Skeletal muscle satellite cell (primary cell): ENCODE measurements at regions not wholly inside any gene's neighbourhood (a gene's known extent, or its start where the extent isn't known, plus 50 kb on each side); places are given as distances from the start of the nearest gene placed in this dataset.
A peak's percentile ranks its signal among the peaks of the same experiment; 100 is the strongest.

ENCODE experiments used
- H3K27me3 ChIP-seq: 2 replicates; pipeline ENCODE4 v1.7.0; 2013; ENCODE audit warnings: low read length; ENCODE audit not compliant: control insufficient read depth, insufficient read depth
- H3K36me3 ChIP-seq: 2 replicates; pipeline ENCODE4 v1.7.0; 2013; ENCODE audit warnings: mild to moderate bottlenecking, control low read depth, low read length; ENCODE audit not compliant: insufficient read depth
- H3K4me1 ChIP-seq: 2 replicates; pipeline ENCODE4 v1.7.0; 2013; ENCODE audit warnings: low read length; ENCODE audit not compliant: control insufficient read depth, insufficient read depth
- H3K4me2 ChIP-seq: 2 replicates; pipeline ENCODE4 v1.7.0; 2013; ENCODE audit warnings: mild to moderate bottlenecking, low read length
- H3K4me3 ChIP-seq: 2 replicates; pipeline ENCODE4 v1.7.0; 2013; ENCODE audit warnings: low read length
- H3K9ac ChIP-seq: 2 replicates; pipeline ENCODE4 v1.7.0; 2013; ENCODE audit warnings: mild to moderate bottlenecking, low read depth, low read length, moderate library complexity
- H3K9me3 ChIP-seq: replicated peaks from 2 replicates; pipeline ENCODE4 v1.7.0; 2013; ENCODE audit warnings: mild to moderate bottlenecking, control low read depth, low read length

- Histone ChIP-seq H3K36me3 (peaks cover 4% of the 10 kb centered on the region), H3K27me3 (no peaks in the 10 kb centered on the region), H3K9ac (peak overlapping the region; percentile 24), H3K9me3 (peaks cover 9% of the 10 kb centered on the region), H3K4me2 (no peak overlapping the region), H3K4me3 (no peak overlapping the region), H3K4me1 (peaks cover 60% of the 10 kb centered on the region)
Measured at GRCh38 chr17:72419866-72420774, 299.3 kb downstream of the SOX9 start.

DNA sequence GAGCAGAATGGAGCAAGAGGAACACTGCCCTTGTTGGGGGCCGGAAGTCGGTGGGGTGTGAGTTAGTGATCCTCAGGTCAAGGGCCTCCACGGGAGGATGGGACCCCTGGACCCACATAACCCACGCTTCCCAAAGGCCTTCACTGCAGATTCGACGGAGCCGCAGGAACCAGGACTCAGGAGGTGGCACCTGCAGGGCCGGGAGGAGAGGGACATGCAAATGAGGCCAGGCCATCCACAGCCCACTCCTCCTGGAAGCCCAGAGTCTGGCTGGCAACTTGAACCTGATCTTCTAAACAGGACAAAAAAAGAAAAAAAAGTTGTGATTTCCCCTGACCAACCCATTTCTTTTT lies 299.9 kb downstream of the SOX9 start:
- Histone ChIP-seq H3K4me2 (peak overlapping the region; percentile 22), H3K27me3 (no peaks in the 10 kb centered on the region), H3K9ac (peak overlapping the region; percentile 24), H3K9me3 (peaks cover 9% of the 10 kb centered on the region), H3K4me1 (peaks cover 54% of the 10 kb centered on the region), H3K4me3 (no peak overlapping the region), H3K36me3 (peaks cover 4% of the 10 kb centered on the region)

- Histone ChIP-seq H3K4me1 (peaks cover 47% of the 10 kb centered on the region), H3K9me3 (peaks cover 9% of the 10 kb centered on the region), H3K4me3 (peak overlapping the region; percentile 35), H3K27me3 (no peaks in the 10 kb centered on the region), H3K4me2 (peak overlapping the region; percentile 62), H3K9ac (peak overlapping the region; percentile 51), H3K36me3 (peaks cover 4% of the 10 kb centered on the region)
Measured at GRCh38 chr17:72421128-72422092, 300.6 kb downstream of the SOX9 start.

DNA sequence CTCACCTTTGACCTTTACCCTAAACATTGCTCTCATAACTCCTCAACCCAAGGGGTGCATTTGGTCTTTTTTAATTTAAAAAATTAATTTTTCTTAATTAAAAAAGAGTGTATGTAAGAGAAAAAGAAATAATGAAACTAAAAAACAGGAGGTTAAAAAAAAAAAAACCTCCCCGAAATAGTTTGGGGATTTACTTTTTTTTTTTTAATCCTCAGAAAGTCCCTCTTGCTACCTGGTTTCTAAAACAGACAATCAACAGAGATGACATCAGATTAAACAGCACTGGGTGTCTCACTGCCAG lies 301.3 kb downstream of the SOX9 start:
- Histone ChIP-seq H3K4me1 (peaks cover 42% of the 10 kb centered on the region), H3K36me3 (peaks cover 4% of the 10 kb centered on the region), H3K27me3 (no peaks in the 10 kb centered on the region), H3K9ac (peak overlapping the region; percentile 26), H3K4me3 (peak overlapping the region; percentile 47), H3K4me2 (peak overlapping the region; percentile 71), H3K9me3 (peaks cover 6% of the 10 kb centered on the region)

DNA sequence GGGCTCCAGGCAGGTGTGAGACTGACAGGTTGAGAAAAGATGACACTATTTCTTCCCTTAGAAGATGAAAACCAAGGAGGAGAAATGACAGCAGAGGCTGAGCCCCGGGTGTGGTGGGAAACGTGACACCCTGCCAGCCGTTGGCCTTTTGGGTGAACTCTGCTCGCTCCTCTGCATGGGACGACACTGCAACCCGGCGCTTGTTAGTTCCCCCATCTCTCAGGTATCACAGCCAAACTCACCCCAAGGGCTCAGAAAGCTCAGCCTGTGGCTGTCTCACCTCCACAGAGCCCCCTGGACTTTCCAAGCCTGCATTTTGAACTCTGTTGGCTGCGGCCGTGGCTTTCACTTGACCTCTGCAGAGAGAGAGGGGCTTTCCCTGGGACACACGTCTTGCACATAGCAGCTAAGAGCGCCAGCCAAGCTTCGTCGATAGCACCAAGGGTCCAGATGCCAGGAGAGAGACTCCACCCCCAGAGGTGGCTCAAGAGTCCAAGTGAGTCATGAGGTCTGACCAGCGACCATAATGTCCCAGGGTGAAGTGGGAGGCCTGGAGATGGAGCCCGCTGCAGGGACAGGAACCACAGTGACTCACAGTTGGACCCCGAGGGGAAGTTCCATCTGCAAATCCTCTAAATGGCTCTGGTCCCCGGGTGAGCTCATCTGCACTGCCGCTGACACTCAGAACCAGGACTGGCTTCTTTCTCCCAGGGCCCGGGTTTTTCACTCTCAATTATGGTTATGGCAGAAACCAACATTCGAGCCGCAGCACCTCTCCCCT lies 301.9 kb downstream of the SOX9 start:
- Histone ChIP-seq H3K27me3 (no peaks in the 10 kb centered on the region), H3K9me3 (peaks cover 2% of the 10 kb centered on the region), H3K4me2 (peak overlapping the region; percentile 71), H3K4me3 (peak overlapping the region; percentile 47), H3K9ac (peak overlapping the region; percentile 44), H3K4me1 (peaks cover 42% of the 10 kb centered on the region), H3K36me3 (peaks cover 4% of the 10 kb centered on the region)

- Histone ChIP-seq H3K27me3 (no peaks in the 10 kb centered on the region), H3K4me1 (peaks cover 42% of the 10 kb centered on the region), H3K4me2 (peak overlapping the region; percentile 71), H3K4me3 (peak overlapping the region; percentile 47), H3K9ac (peak overlapping the region; percentile 44), H3K9me3 (no peaks in the 10 kb centered on the region), H3K36me3 (no peaks in the 10 kb centered on the region)
Measured at GRCh38 chr17:72423286-72423589, 302.4 kb downstream of the SOX9 start.

DNA sequence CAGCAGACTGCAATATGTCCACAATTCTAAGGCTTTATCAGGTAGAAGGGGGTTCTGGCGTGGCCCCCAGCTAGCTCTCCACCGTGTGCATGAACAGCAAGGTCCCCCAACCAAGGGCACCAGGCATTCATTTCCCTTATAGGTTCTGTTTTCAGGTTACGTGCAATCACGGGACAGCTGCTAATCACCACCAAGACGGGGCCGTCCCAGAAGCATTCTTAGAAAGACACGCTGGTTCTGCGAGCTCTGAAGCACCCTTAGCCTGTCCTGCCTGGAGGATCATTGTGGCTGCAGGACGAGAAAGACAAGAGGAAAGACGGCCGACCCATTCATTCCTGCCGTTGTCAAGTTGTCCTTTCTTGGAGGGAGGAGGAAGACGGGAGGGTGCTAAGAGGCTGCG lies 302.9 kb downstream of the SOX9 start:
- H3K4me1 ChIP-seq: peaks cover 42% of the 10 kb centered on the region
- H3K4me3 ChIP-seq: no peak overlapping the region
- H3K36me3 ChIP-seq: no peaks in the 10 kb centered on the region
- H3K4me2 ChIP-seq: no peak overlapping the region
- H3K27me3 ChIP-seq: no peaks in the 10 kb centered on the region
- H3K9me3 ChIP-seq: no peaks in the 10 kb centered on the region
- no peak overlapping the region for H3K9ac ChIP-seq

GRCh38 chr17:72424505-72425117 lies 303.8 kb downstream of the SOX9 start:
- Histone ChIP-seq H3K4me3 (no peak overlapping the region), H3K27me3 (no peaks in the 10 kb centered on the region), H3K9me3 (no peaks in the 10 kb centered on the region), H3K36me3 (no peaks in the 10 kb centered on the region), H3K4me2 (no peak overlapping the region), H3K9ac (no peak overlapping the region), H3K4me1 (peaks cover 40% of the 10 kb centered on the region)

GRCh38 chr17:72425133-72425793 lies 304.4 kb downstream of the SOX9 start:
- H3K4me2 ChIP-seq: no peak overlapping the region
- no peaks in the 10 kb centered on the region for H3K36me3 ChIP-seq
- H3K27me3 ChIP-seq: no peaks in the 10 kb centered on the region
- H3K9me3 ChIP-seq: no peaks in the 10 kb centered on the region
- H3K4me3 ChIP-seq: no peak overlapping the region
- H3K9ac ChIP-seq: no peak overlapping the region
- H3K4me1 ChIP-seq: peaks cover 34% of the 10 kb centered on the region

GRCh38 chr17:72425794-72426168 lies 305.0 kb downstream of the SOX9 start:
- Histone ChIP-seq H3K4me2 (no peak overlapping the region), H3K4me1 (peaks cover 32% of the 10 kb centered on the region), H3K4me3 (no peak overlapping the region), H3K9me3 (no peaks in the 10 kb centered on the region), H3K9ac (no peak overlapping the region), H3K27me3 (no peaks in the 10 kb centered on the region), H3K36me3 (no peaks in the 10 kb centered on the region)
